GM19455 (cell line): ENCODE measurements at regions not wholly inside any gene's neighbourhood (a gene's known extent, or its start where the extent isn't known, plus 50 kb on each side); places are given as distances from the start of the nearest gene placed in this dataset.

Experiments used
- ATAC-seq: cut with Tn5 transposase; IDR thresholded peaks from one replicate; pipeline ENCODE4 v1.9.1; 2021; ENCODE audit not compliant: unreplicated experiment

GRCh38 chr10:78689584-78689935 lies 379.2 kb upstream of the ZMIZ1 start:
- ATAC-seq, result no peak

- no peak for ATAC-seq
These were observed 378.2 kb upstream of the ZMIZ1 start for GRCh38 chr10:78690354-78691111.

- ATAC-seq, result no peak
These were observed 377.3 kb upstream of the ZMIZ1 start for GRCh38 chr10:78691301-78692030.

GRCh38 chr10:78692071-78692470 lies 376.7 kb upstream of the ZMIZ1 start:
- no peak for ATAC-seq

- no peak for ATAC-seq
These were observed 372.9 kb upstream of the ZMIZ1 start for GRCh38 chr10:78695846-78696245.

- no peak for ATAC-seq
These were observed 371.9 kb upstream of the ZMIZ1 start for GRCh38 chr10:78696791-78697395.

- ATAC-seq, result no peak
These were observed 368.8 kb upstream of the ZMIZ1 start for GRCh38 chr10:78699971-78700370.

- ATAC-seq, result no peak
These were observed 368.4 kb upstream of the ZMIZ1 start for GRCh38 chr10:78700413-78700812.

GRCh38 chr10:78700816-78701520 lies 367.8 kb upstream of the ZMIZ1 start:
- no peak for ATAC-seq

- ATAC-seq, result no peak
These were observed 366.6 kb upstream of the ZMIZ1 start for GRCh38 chr10:78702186-78702585.

- no peak for ATAC-seq
These were observed 365.9 kb upstream of the ZMIZ1 start for GRCh38 chr10:78702876-78703275.

GRCh38 chr10:78703593-78703992 lies 365.2 kb upstream of the ZMIZ1 start:
- no peak for ATAC-seq

GRCh38 chr10:78706256-78706655 lies 362.5 kb upstream of the ZMIZ1 start:
- ATAC-seq, result no peak

GRCh38 chr10:78706726-78707540 lies 361.8 kb upstream of the ZMIZ1 start:
- ATAC-seq, result no peak

- ATAC-seq, result no peak
These were observed 361.0 kb upstream of the ZMIZ1 start for GRCh38 chr10:78707745-78708144.

GRCh38 chr10:78712147-78712546 lies 356.6 kb upstream of the ZMIZ1 start:
- ATAC-seq, result no peak

GRCh38 chr10:78713659-78714058 lies 355.1 kb upstream of the ZMIZ1 start:
- ATAC-seq, result no peak

GRCh38 chr10:78714225-78714624 lies 354.5 kb upstream of the ZMIZ1 start:
- ATAC-seq, result no peak

GRCh38 chr10:78715435-78715834 lies 353.3 kb upstream of the ZMIZ1 start:
- no peak for ATAC-seq

- no peak for ATAC-seq
These were observed 352.6 kb upstream of the ZMIZ1 start for GRCh38 chr10:78716043-78716660.
